ENCODE measurements at regions not wholly inside any gene's neighbourhood (a gene's known extent, or its start where the extent isn't known, plus 50 kb on each side); places are given as distances from the start of the nearest gene placed in this dataset.
"Not testable (repeated sequence)": the region's sequence is repeated elsewhere in the genome, so short reads cannot be mapped to it uniquely, and the experiment has no call there.

DNA sequence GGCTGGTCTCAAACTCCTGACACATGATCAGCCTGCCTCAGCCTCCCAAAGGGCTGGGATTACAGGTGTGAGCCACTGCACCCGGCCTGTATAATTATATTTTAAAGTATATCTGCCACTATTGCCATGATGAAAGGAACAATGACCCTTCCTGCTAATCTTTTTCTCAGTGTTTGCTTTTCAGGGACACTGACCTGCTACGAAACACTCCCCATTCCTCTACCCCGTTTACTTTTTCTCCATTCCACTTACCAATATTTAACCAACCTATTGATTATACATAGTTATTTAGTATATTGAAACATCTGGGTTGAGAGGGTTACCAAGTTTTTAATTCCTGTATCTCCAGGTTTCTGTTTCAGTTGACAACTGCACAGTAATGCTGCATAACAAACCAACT is 331.9 kb upstream of the NDST3 start:
- DNase-seq (ENCODE audit: insufficient read length, low spot score) = no peak
- FAIRE-seq = no peak
- TF ChIP-seq POLR2AphosphoS5 (IDR thresholded peaks at IDR 0.05; ENCODE audit: low read depth, low read length) = no peak
- TF ChIP-seq TAF1 (IDR thresholded peaks at IDR 0.05; ENCODE audit: low read depth, low read length) = no peak
- TF ChIP-seq POU2F2 (IDR thresholded peaks at IDR 0.05; ENCODE audit: low read depth, low read length) = no peak
- no peak for TF ChIP-seq PAX5 (IDR thresholded peaks at IDR 0.05; ENCODE audit: insufficient read depth, low read length, severe bottlenecking)
- TF ChIP-seq SPI1 (IDR thresholded peaks at IDR 0.05; ENCODE audit: low read depth, low read length) = no peak
- TF ChIP-seq POLR2A (IDR thresholded peaks at IDR 0.05; ENCODE audit: low read depth, low read length) = no peak

DNA sequence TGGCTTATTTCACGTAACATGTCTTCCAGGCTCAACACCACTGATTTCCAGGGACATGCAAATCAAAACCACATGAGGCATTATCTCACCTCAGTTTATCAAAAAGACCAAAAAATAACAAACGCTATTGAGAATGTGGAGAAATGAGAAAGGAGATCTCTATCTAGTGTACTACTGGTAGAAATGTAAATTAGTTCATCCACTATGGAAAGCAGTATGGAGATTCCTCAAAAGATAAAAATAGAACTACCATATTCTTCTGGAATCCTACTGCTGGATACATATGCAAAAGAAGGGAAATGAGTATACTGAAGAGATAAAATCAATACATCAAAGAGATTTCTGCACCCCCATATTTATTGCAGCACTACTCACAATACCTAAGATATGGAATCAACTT is 329.6 kb upstream of the NDST3 start:
- TF ChIP-seq POLR2A (IDR thresholded peaks at IDR 0.05; ENCODE audit: low read depth, low read length) = no peak
- TF ChIP-seq SPI1 (IDR thresholded peaks at IDR 0.05; ENCODE audit: low read depth, low read length) = no peak
- TF ChIP-seq POU2F2 (IDR thresholded peaks at IDR 0.05; ENCODE audit: low read depth, low read length) = no peak
- TF ChIP-seq TAF1 (IDR thresholded peaks at IDR 0.05; ENCODE audit: low read depth, low read length) = no peak
- no peak for TF ChIP-seq PAX5 (IDR thresholded peaks at IDR 0.05; ENCODE audit: insufficient read depth, low read length, severe bottlenecking)
- TF ChIP-seq POLR2AphosphoS5 (IDR thresholded peaks at IDR 0.05; ENCODE audit: low read depth, low read length) = no peak
- DNase-seq (ENCODE audit: insufficient read length, low spot score) (no peak), FAIRE-seq (no peak)

DNA sequence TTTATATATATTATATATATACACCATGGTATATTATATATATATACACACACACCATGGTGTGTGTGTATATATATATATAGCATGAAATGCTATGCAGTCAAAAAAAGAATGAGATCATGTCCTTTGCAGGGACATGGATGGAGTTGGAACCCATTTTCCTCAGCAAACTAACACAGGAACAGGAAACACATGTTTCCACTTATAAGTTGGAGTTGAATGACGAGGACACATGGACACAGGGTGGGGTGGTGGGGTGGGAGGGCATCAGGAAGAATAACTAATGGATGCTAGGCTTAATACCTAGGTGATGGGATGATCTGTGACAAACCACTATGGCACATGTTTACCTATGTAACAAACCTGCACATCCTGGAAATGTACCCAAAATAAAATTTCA is 293.6 kb upstream of the NDST3 start:
- TF ChIP-seq PAX5 (IDR thresholded peaks at IDR 0.05; ENCODE audit: insufficient read depth, low read length, severe bottlenecking) (no peak), TAF1 (IDR thresholded peaks at IDR 0.05; ENCODE audit: low read depth, low read length) (no peak)
- FAIRE-seq (no peak), DNase-seq (ENCODE audit: insufficient read length, low spot score) (no peak)

DNA sequence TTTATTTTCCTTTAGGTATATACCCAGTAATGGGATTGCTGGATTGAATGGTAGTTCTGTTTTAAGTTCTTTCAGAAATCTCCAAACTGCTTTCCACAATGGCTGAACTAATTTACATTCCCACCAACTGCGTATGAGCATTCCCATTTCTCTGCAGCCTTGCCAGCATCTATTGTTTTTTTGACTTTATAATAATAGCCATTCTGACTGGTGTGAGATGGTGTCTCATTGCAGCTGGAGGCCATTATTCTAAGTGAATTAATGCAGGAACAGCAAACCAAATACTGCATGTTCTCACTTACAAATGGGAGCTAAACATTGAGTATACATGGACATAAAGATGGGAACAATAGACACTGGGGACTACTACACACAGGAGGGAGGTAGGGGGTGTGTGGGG is 288.9 kb upstream of the NDST3 start:
- DNase-seq (ENCODE audit: insufficient read length, low spot score); FAIRE-seq: not testable (repeated sequence)

DNA sequence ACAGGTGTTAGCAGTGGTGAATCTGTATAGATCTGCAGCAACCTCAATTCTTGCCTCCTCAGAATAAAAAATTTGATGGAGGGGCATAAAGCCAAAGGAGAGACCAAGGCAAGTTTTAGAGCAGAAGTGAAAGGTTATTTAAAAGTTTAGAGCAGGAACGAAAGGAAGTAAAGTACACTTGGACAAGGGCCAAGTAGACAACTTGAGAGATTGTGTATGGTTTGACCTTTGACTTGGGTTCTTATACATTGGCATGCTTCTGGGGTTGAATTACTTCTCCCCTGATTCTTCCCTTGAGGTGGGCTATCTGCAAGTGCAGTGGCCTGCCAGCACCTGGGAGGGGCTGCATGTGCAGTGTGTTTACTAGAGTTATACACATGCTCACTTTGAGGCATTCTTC is 278.8 kb upstream of the NDST3 start:
- TF ChIP-seq SPI1 (IDR thresholded peaks at IDR 0.05; ENCODE audit: low read depth, low read length) (no peak), POLR2AphosphoS5 (IDR thresholded peaks at IDR 0.05; ENCODE audit: low read depth, low read length) (no peak), TAF1 (IDR thresholded peaks at IDR 0.05; ENCODE audit: low read depth, low read length) (no peak), POLR2A (IDR thresholded peaks at IDR 0.05; ENCODE audit: low read depth, low read length) (no peak), PAX5 (IDR thresholded peaks at IDR 0.05; ENCODE audit: insufficient read depth, low read length, severe bottlenecking) (no peak), POU2F2 (IDR thresholded peaks at IDR 0.05; ENCODE audit: low read depth, low read length) (no peak)
- DNase-seq (ENCODE audit: insufficient read length, low spot score) (no peak), FAIRE-seq (no peak)

DNA sequence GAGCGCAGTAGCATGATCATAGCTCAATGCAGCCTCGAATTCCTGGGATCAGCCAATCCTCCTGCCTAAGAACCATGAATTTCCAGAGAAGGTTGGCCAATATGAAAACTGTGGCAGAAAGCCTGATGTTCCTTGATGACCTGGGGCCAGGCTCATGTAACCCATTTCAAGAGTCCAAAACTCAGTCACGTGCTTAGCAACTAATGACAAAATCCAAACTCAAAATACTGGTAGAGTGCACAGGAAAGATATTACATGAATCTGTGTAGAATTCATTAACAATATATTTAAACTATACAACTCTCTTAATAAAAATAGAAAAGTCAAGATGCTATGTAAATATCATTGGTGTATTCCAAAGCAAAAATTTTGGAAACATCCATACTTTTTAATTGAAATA is 265.7 kb upstream of the NDST3 start:
- FAIRE-seq (no peak), DNase-seq (ENCODE audit: insufficient read length, low spot score) (no peak)
- TF ChIP-seq SPI1 (IDR thresholded peaks at IDR 0.05; ENCODE audit: low read depth, low read length) (no peak), POLR2A (IDR thresholded peaks at IDR 0.05; ENCODE audit: low read depth, low read length) (no peak), POLR2AphosphoS5 (IDR thresholded peaks at IDR 0.05; ENCODE audit: low read depth, low read length) (no peak), POU2F2 (IDR thresholded peaks at IDR 0.05; ENCODE audit: low read depth, low read length) (no peak), TAF1 (IDR thresholded peaks at IDR 0.05; ENCODE audit: low read depth, low read length) (no peak), PAX5 (IDR thresholded peaks at IDR 0.05; ENCODE audit: insufficient read depth, low read length, severe bottlenecking) (no peak)

DNA sequence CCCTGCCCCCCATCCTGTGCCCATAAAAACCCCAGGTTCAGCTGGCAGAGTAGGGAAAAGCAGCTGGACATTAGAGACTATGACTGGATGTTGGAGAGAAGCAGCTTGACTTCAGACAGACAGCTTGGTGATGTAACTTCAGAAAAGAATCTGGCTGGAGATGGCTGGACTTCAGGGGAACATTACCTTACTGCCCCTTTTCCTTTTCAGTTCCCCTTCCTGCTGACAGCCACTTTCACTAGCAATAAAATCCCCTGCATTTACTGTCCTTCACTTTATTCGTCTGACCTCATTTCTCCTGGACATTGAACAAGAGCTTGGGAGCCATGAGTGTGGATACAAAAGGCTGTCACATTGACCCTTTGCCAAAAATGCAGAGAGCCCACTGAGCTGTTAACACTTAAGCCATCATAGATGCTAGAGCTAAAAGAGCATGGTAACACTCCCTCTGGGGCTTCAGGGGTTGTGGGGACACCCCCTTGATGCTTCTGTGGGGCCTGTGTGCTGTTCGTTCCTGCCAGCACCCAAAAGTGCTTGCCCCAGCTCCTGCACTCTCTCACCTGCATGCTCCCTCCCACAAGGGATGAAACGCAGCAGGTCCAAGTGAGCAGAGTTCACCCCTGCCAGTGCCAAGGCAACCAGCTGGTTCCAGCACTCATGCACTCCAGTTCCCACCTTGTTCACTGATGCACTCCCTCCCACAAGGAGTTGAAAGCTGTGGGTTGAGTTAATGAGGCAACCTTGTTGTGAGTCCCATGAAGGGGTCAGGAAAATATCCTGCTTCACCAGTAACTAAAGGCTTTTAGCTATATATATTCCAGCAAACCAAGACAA is 263.8 kb upstream of the NDST3 start:
- TF ChIP-seq SPI1 (IDR thresholded peaks at IDR 0.05; ENCODE audit: low read depth, low read length) = peak; percentile 54; the same call in 1 of the 2 replicates
- TF ChIP-seq POLR2A (IDR thresholded peaks at IDR 0.05; ENCODE audit: low read depth, low read length) = no peak
- no peak for DNase-seq (ENCODE audit: insufficient read length, low spot score)
- FAIRE-seq = no peak

DNA sequence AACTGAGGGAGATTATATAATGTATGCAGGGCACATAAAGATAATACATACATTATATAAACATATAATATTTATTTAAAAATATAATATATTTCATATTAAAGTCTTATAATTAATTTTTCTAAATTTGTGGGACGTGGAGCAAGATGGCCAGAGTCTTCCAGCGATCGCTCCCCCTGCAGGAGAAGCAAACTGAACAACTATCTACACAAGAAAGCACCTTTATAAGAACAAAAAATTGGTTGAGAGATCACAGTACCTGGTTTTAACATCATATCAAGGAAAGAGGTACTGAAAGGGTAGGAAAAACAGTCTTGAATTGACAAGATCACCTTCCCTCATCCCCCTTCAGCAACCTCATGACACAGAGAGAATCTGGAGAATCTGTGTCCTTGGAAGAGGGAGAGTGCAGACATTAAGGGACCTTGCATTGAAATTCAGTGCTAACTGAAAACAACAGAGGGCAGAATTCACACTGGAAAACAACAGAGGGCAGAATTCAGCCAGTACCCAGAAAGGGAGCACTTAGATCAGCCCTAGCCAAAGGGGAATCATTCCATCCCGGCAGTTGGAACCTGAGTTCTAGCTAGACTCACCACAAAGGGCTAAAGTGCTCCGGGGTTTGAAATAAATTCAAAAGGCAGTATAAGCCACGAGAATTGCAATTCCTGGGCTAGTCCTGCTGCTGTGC is 262.5 kb upstream of the NDST3 start:
- TF ChIP-seq POLR2AphosphoS5 (IDR thresholded peaks at IDR 0.05; ENCODE audit: low read depth, low read length) = no peak
- TF ChIP-seq POLR2A (IDR thresholded peaks at IDR 0.05; ENCODE audit: low read depth, low read length) = no peak
- no peak for TF ChIP-seq POU2F2 (IDR thresholded peaks at IDR 0.05; ENCODE audit: low read depth, low read length)
- TF ChIP-seq PAX5 (IDR thresholded peaks at IDR 0.05; ENCODE audit: insufficient read depth, low read length, severe bottlenecking) = no peak
- no peak for TF ChIP-seq SPI1 (IDR thresholded peaks at IDR 0.05; ENCODE audit: low read depth, low read length)
- no peak for TF ChIP-seq TAF1 (IDR thresholded peaks at IDR 0.05; ENCODE audit: low read depth, low read length)
- no peak for DNase-seq (ENCODE audit: insufficient read length, low spot score)
- no peak for FAIRE-seq

DNA sequence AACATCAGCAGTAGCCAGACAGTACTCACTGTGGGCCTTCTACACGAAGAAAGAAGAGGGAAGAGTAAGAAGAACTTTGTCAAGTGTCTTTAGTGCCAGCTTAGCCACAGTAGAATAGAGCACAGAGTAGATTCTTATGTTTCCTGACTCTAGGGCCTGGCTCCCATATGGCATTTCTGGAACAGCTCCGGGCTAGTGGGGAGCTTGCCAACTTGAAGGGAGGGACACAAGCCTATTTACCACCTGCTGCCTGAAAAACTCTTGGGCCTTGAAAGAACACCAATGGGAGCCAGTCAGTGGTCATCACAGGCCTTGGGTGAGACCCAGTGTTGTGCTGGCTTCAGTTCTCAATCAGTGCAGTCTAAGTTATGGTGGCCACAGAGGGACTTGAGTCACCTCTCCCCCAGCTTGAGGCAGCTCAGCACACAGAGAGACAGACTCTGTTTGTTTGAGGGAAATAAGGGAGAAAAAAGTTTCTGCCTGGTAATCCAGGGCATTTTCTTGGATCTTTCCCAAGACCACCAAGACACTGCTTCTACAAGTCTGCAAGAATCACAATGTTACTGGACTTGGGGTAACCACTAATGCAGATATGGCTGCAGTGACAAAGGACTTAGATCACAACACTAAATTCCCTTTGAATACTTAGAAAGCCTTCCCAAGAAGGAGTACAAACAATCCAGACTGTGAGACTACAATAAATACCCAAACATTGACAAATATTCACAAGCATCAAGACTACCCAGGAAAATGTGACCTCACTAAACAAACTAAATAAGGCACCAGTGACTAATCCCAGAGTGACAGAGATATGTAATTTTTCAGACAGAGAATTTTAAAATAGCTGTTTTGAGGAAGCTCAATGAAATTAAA is 261.0 kb upstream of the NDST3 start:
- FAIRE-seq = no peak
- DNase-seq (ENCODE audit: insufficient read length, low spot score) = no peak
- TF ChIP-seq POLR2A (IDR thresholded peaks at IDR 0.05; ENCODE audit: low read depth, low read length) = no peak
- TF ChIP-seq SPI1 (IDR thresholded peaks at IDR 0.05; ENCODE audit: low read depth, low read length) = no peak
- no peak for TF ChIP-seq POU2F2 (IDR thresholded peaks at IDR 0.05; ENCODE audit: low read depth, low read length)
- TF ChIP-seq TAF1 (IDR thresholded peaks at IDR 0.05; ENCODE audit: low read depth, low read length) = no peak
- no peak for TF ChIP-seq PAX5 (IDR thresholded peaks at IDR 0.05; ENCODE audit: insufficient read depth, low read length, severe bottlenecking)

Data from GM12891 (cell line).